Thyroid gland (tissue), 4 donors: ENCODE measurements at regions not wholly inside any gene's neighbourhood (a gene's known extent, or its start where the extent isn't known, plus 50 kb on each side); places are given as distances from the start of the nearest gene placed in this dataset.

Experiments
- CTCF ChIP-seq, 6 experiments: fragments of 200-600 bp in 3 of 6; fragments of 450-650 bp in 3 of 6; sonication (generic) in 3 of 6; IDR thresholded peaks; one replicate each; pipeline ENCODE4 v1.5.1; 2016 to 2019; ENCODE audit warnings: antibody characterized with exemption in 6 of 6, mild to moderate bottlenecking in 2 of 6, inconsistent platforms in 1 of 6, moderate library complexity in 1 of 6
- POLR2A ChIP-seq, 2 donors: fragments of 450-650 bp; IDR thresholded peaks; one replicate each; pipeline ENCODE4 v1.6.1; 2017; ENCODE audit warnings: antibody characterized with exemption in 2 of 2, mild to moderate bottlenecking in 2 of 2, moderate library complexity in 1 of 2

DNA sequence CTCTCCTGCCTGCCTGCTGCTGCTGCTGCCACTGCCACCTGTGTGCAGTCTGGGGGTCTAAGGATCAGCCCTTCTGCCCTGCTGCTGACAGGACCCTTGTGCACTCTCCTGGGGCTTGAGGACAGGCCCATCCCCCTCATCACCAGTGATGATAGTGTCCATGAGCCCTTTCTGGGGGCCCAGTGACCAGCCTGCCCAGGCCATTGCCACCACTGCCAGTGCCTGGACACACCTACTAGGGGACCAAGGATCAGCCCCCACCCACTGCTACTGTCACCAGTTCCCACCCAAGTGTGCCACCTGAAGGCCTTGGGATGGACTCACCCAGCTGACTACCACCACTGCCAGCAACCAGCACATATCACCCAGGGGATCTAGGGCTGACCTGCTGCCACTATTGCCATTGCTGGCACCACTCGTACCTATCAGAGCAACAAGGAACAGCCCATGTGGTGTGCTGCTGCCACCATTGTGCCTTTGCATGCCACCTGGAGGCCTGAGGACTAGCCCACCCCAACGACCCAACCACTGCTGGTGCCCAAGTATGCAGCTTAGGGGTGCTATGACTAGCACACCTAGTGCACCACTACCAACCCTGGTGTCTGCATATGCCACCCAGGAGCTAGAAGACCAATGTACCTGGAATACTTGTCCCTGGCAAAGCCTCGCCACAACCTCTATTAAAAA is 994.3 kb downstream of the PCDH17 start:
- TF ChIP-seq CTCF (IDR thresholded peaks at IDR 0.05) (no peak), POLR2A (IDR thresholded peaks at IDR 0.05) (no peak)
